A673 (cell line): ENCODE measurements at regions not wholly inside any gene's neighbourhood (a gene's known extent, or its start where the extent isn't known, plus 50 kb on each side); places are given as distances from the start of the nearest gene placed in this dataset.

Experiments
- BruUV-seq: library from RNA; stranded (reverse); fragments of 400-500 nt; replicated peaks from 2 replicates; lab custom pipeline; 2021; lab: Mats Ljungman, UMichigan
- CTCF ChIA-PET: fragments of 300-600 bp; sonication (Branson Sonifier 250); formaldehyde crosslinking; loops from one replicate; lab custom pipeline; 2022; ENCODE audit warnings: antibody characterized with exemption; lab: Charles Lee
- POLR2A ChIA-PET: fragments of 300-600 bp; sonication (Branson Sonifier 250); formaldehyde crosslinking; loops from one replicate; lab custom pipeline; 2022; ENCODE audit warnings: antibody characterized with exemption; ENCODE audit not compliant: low non-redundant PET; lab: Charles Lee
- DNase-seq: peaks from one replicate; pipeline ENCODE4 v3.0.0-alpha.2; 2015; ENCODE audit warnings: low spot score
- H3K27ac ChIP-seq: fragments of 200-600 bp; sonication (generic); 2 replicates; pipeline ENCODE4 v1.5.1; 2016; ENCODE audit warnings: mixed run types, low read depth, mild to moderate bottlenecking, mixed read lengths, antibody characterized with exemption, low read length; ENCODE audit not compliant: poor library complexity, severe bottlenecking
- H3K27me3 ChIP-seq: fragments of 200-600 bp; sonication (generic); replicated peaks from 2 replicates; pipeline ENCODE4 v1.6.1; 2017; ENCODE audit warnings: mixed run types, low read depth, mild to moderate bottlenecking, mixed read lengths, antibody characterized with exemption, low read length; ENCODE audit not compliant: insufficient read depth, poor library complexity
- H3K36me3 ChIP-seq: fragments of 200-600 bp; sonication (generic); 2 replicates; pipeline ENCODE4 v1.6.1; 2016; ENCODE audit warnings: mixed run types, mild to moderate bottlenecking, mixed read lengths, antibody characterized with exemption, low read length; ENCODE audit not compliant: insufficient read depth, poor library complexity, severe bottlenecking
- H3K4me1 ChIP-seq: fragments of 200-600 bp; sonication (generic); 2 replicates; pipeline ENCODE4 v1.6.1; 2017; ENCODE audit warnings: mixed run types, mild to moderate bottlenecking, mixed read lengths, antibody characterized with exemption, low read length; ENCODE audit not compliant: insufficient read depth, poor library complexity, severe bottlenecking
- H3K4me3 ChIP-seq: fragments of 200-600 bp; sonication (generic); 2 replicates; pipeline ENCODE4 v1.5.1; 2016; ENCODE audit warnings: low read depth, mixed run types, mild to moderate bottlenecking, mixed read lengths, low read length; ENCODE audit not compliant: poor library complexity, severe bottlenecking
- H3K9me3 ChIP-seq: fragments of 200-600 bp; sonication (generic); 2 replicates; pipeline ENCODE4 v1.6.1; 2016; ENCODE audit warnings: mixed run types, low read depth, mild to moderate bottlenecking, mixed read lengths, antibody characterized with exemption, low read length; ENCODE audit not compliant: poor library complexity, severe bottlenecking
- EZH2 ChIP-seq: fragments of 200-600 bp; sonication (generic); IDR thresholded peaks from 2 replicates; pipeline ENCODE4 v1.6.1; 2017; ENCODE audit warnings: borderline replicate concordance, low read depth, mild to moderate bottlenecking, mixed read lengths, antibody characterized with exemption, low read length; ENCODE audit not compliant: poor library complexity, severe bottlenecking
- intact Hi-C: fragments of 100-400 bp; cut with micrococcal nuclease; formaldehyde crosslinking; loops from one replicate; pipeline ENCODE4 v1.10.0; 2022; ENCODE audit not compliant: unreplicated experiment
- TF ChIP-seq, protein P1 (sequence below): fragments of 300-800, 200-600 bp; sonication (generic); conservative IDR thresholded peaks from 2 replicates; pipeline ENCODE4 v1.5.1; 2017; ENCODE audit warnings: low read depth, mild to moderate bottlenecking, antibody characterized with exemption, low read length, moderate library complexity, mixed read lengths

DNA sequence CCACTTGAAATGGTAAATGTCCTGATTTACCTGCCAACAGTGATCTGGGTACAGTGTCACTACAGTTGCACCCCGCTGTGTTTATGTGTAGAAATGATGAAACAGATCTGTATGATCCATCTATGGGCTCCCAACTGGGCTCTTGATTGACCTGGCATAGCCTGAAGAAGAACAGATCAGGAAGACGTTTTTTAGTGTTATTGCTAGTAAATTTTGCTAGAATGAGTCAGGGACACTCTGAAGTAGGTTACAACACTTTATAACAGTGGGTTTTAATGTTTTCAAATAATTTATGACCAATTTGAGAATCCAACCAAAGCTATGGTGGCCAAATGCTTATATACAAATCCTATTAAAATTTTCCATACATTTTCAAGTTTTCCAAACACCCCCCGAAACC is 110.3 kb downstream of the DKK1 start:
- ChIA-PET CTCF (no interaction called here), POLR2A (no interaction called here)
- TF ChIP-seq EZH2, result no peak
- TF ChIP-seq, protein P1, sequence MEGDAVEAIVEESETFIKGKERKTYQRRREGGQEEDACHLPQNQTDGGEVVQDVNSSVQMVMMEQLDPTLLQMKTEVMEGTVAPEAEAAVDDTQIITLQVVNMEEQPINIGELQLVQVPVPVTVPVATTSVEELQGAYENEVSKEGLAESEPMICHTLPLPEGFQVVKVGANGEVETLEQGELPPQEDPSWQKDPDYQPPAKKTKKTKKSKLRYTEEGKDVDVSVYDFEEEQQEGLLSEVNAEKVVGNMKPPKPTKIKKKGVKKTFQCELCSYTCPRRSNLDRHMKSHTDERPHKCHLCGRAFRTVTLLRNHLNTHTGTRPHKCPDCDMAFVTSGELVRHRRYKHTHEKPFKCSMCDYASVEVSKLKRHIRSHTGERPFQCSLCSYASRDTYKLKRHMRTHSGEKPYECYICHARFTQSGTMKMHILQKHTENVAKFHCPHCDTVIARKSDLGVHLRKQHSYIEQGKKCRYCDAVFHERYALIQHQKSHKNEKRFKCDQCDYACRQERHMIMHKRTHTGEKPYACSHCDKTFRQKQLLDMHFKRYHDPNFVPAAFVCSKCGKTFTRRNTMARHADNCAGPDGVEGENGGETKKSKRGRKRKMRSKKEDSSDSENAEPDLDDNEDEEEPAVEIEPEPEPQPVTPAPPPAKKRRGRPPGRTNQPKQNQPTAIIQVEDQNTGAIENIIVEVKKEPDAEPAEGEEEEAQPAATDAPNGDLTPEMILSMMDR, result no peak
- Histone ChIP-seq H3K36me3 (no peaks in the 10 kb centered on the region), H3K4me3 (no peak overlapping the region), H3K9me3 (no peaks in the 10 kb centered on the region), H3K27me3 (no peaks in the 10 kb centered on the region), H3K27ac (no peak overlapping the region), H3K4me1 (no peaks in the 10 kb centered on the region)
- BruUV-seq, result no TSS peak
- intact Hi-C loops, result no loop called here
- DNase-seq, result no peak

DNA sequence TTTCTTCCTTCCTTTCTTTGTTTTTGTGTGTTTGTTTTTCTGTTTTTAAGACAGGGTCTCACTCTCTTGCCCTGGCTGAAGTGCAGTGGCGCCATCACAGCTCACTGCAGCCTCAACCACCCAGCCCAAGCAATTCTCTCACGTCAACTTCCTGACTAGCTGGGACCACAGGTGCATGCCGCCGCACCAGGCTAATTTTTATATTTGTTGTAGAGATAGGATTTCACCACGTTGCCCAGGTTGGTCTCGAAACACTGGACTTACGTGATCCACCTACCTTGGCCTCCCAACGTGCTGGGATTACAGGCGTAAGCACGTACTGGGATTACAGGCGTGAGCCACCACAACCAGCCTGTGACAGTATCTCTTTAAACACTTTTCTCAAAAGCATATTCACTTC is 120.7 kb downstream of the DKK1 start:
- POLR2A ChIA-PET, result no interaction called here

DNA sequence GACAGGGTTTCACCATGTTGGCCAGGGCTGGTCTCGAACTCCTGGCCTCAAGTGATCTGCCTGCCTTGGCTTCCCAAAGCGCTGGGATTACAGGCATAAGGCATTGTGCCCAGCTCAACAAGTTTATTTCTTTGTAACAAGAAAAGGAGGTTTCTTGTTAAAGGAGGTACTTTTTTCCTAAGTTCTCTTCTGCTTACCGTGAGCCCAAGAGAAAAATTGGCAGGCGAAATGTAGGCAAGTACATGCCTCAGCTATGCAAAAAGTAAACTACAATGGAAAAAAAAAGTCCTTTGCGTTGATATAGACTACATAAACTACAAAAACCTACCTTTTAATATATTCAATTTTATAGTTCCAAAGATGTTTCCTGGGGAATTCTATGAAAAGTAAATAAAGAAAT is 122.6 kb downstream of the DKK1 start:
- Histone ChIP-seq H3K27me3 (no peaks in the 10 kb centered on the region), H3K4me3 (no peak overlapping the region), H3K36me3 (no peaks in the 10 kb centered on the region), H3K9me3 (no peaks in the 10 kb centered on the region), H3K4me1 (no peaks in the 10 kb centered on the region), H3K27ac (no peak overlapping the region)
- ChIA-PET POLR2A (no interaction called here), CTCF (no interaction called here)
- TF ChIP-seq, protein P1, result no peak
- TF ChIP-seq EZH2, result no peak
- DNase-seq, result no peak
- no TSS peak for BruUV-seq
- intact Hi-C loops, result loop anchor here (10.0 kb wide), 1 partner anchor 58 kb away; no protein-coding TSS in a partner anchor

More for the DNA sequence above, 120.7 kb downstream of the DKK1 start:
- no TSS peak for BruUV-seq
- H3K27ac ChIP-seq, result no peak overlapping the region
- no peaks in the 10 kb centered on the region for H3K36me3 ChIP-seq
- DNase-seq, result no peak
- no peaks in the 10 kb centered on the region for H3K4me1 ChIP-seq
- H3K4me3 ChIP-seq, result no peak overlapping the region
- H3K9me3 ChIP-seq, result no peaks in the 10 kb centered on the region
- CTCF ChIA-PET, result no interaction called here
- no peaks in the 10 kb centered on the region for H3K27me3 ChIP-seq
- intact Hi-C loops, result loop anchor here (10.0 kb wide), 1 partner anchor 60 kb away; no protein-coding TSS in a partner anchor
- no peak for TF ChIP-seq EZH2
- TF ChIP-seq, protein P1, result no peak
